Transverse colon (tissue), 4 donors: ENCODE measurements at regions not wholly inside any gene's neighbourhood (a gene's known extent, or its start where the extent isn't known, plus 50 kb on each side); places are given as distances from the start of the nearest gene placed in this dataset.

Experiments used
- DNase-seq: peaks from one replicate; pipeline ENCODE4 v3.0.0-alpha.2; 2019
- H3K27ac ChIP-seq, 4 donors: fragments of 200-600 bp; sonication (generic); 2 replicates each; pipeline ENCODE4 v1.5.1; 2016 to 2018; ENCODE audit warnings: inconsistent platforms in 4 of 4
- H3K27me3 ChIP-seq: fragments of 200-600 bp; sonication (generic); 2 replicates; pipeline ENCODE4 v1.5.1; 2017; ENCODE audit warnings: inconsistent platforms
- H3K36me3 ChIP-seq, 4 donors: fragments of 200-600 bp; sonication (generic); 2 replicates each; pipeline ENCODE4 v1.5.1; 2017 to 2019; ENCODE audit warnings: inconsistent platforms in 4 of 4
- H3K4me1 ChIP-seq, 4 donors: fragments of 200-600 bp; sonication (generic); 2 replicates each; pipeline ENCODE4 v1.5.1; 2017 to 2020; ENCODE audit warnings: inconsistent platforms in 4 of 4
- H3K4me3 ChIP-seq, 4 donors: fragments of 200-600 bp; sonication (generic); 1 replicate in 1 of 4; 2 replicates in 3 of 4; pipeline versions ENCODE4 v1.5.1 to v1.6.1; 2017 to 2019; ENCODE audit warnings: inconsistent platforms in 4 of 4
- H3K9me3 ChIP-seq, 2 donors: fragments of 200-600 bp; sonication (generic); 2 replicates each; pipeline ENCODE4 v1.5.1; 2017 to 2019; ENCODE audit warnings: inconsistent platforms in 2 of 2
- CTCF ChIP-seq, 5 experiments: fragments of 200-600 bp in 3 of 5; fragments of 450-650 bp in 2 of 5; sonication (generic) in 3 of 5; IDR thresholded peaks; 1 replicate in 2 of 5; 2 replicates in 3 of 5; pipeline ENCODE4 v1.5.1; 2016 to 2017; ENCODE audit warnings: antibody characterized with exemption in 5 of 5, inconsistent platforms in 3 of 5, mild to moderate bottlenecking in 2 of 5, moderate library complexity in 1 of 5
- EP300 ChIP-seq: sonication (generic); formaldehyde crosslinking; IDR thresholded peaks from one replicate; pipeline ENCODE4 v1.6.1; 2017; ENCODE audit warnings: antibody characterized with exemption, low read depth
- POLR2A ChIP-seq: fragments of 450-650 bp; IDR thresholded peaks from one replicate; pipeline ENCODE4 v1.6.1; 2016; ENCODE audit warnings: antibody characterized with exemption, mild to moderate bottlenecking, moderate library complexity
- POLR2AphosphoS5 ChIP-seq, 3 donors: sonication (generic); formaldehyde crosslinking; IDR thresholded peaks; one replicate each; pipeline ENCODE4 v1.6.1; 2016; ENCODE audit warnings: antibody characterized with exemption in 3 of 3
- WGBS, 2 donors: methylation state at CpG; one replicate each; pipeline ENCODE4 v1.1.5; 2018; ENCODE audit warnings: low coverage in 1 of 2; 5-methylcytosine and 5-hydroxymethylcytosine counted together
- in situ Hi-C, 4 donors: fragments of 200-750 bp; cut with MboI; loops; one replicate each; pipeline versions ENCODE4 v1.15.0 to v1.15.1; 2017; ENCODE audit warnings: low sequenced_read_pairs in 3 of 4, low pct_ligation_motif_present in 1 of 4, low pct_unique_long_range_greater_than_20kb in 1 of 4
- intact Hi-C: fragments of 100-400 bp; cut with DNase I; formaldehyde crosslinking; loops from one replicate; pipeline ENCODE4 v1.15.1; 2023; ENCODE audit warnings: low total_unique reads

DNA sequence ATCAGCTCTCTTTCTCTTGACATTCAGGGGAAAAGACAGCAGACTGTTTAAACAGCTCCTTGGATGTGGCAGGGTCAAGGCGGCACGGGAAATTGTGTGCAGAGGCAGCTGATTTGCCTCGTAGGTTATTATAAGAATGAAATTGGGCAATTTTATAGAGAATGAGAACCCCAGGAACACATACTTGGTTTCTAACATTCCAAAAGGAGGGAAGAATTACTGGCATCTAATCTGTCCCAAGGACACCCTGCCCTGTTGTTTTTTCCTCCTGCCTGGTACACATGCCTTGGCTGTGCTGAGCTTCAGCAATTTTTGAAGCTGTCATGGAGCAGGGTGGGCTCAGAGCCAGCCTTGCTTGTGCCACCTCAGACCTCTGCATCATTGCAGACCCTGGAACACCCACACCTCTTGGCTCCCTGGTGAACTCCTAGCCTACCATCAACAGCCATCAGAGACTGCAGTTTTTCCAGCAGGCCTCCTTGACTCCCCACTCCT, 143.6 kb downstream of the BOD1 start:
- Histone ChIP-seq H3K36me3 (no peaks in the 10 kb centered on the region), H3K27me3 (no peaks in the 10 kb centered on the region), H3K4me3 (no peak overlapping the region), H3K27ac (peak overlapping the region; percentile 55 to 81 (median 71)), H3K9me3 (no peaks in the 10 kb centered on the region), H3K4me1 (peaks cover 6 to 17% (median 10%) of the 10 kb centered on the region in 4 donors)
- intact Hi-C loops, result no loop called here
- DNase-seq, result no peak
- TF ChIP-seq POLR2A (no peak), CTCF (IDR thresholded peaks at IDR 0.05) (no peak), POLR2AphosphoS5 (IDR thresholded peaks at IDR 0.05) (no peak), EP300 (no peak)
- 66 to 81% methylated on average over 3 of the region's 3 CpGs for WGBS, 2 donors
- in situ Hi-C loops, result no loop called here

GRCh38 chr5:173472164-173472563, 143.9 kb upstream of the STC2 start:
- 45 to 53% methylated on average over 2 to 3 of the region's 3 CpGs for WGBS, 2 donors
- no peak overlapping the region for H3K4me3 ChIP-seq
- intact Hi-C loops, result no loop called here
- in situ Hi-C loops, result no loop called here
- peak; percentile 26 for DNase-seq
- no peak for TF ChIP-seq EP300
- no peak for TF ChIP-seq CTCF (IDR thresholded peaks at IDR 0.05)
- peak; percentile 60 to 75 (median 72) for TF ChIP-seq POLR2AphosphoS5 (IDR thresholded peaks at IDR 0.05)
- TF ChIP-seq POLR2A, result no peak
- H3K9me3 ChIP-seq, result no peaks in the 10 kb centered on the region
- no peaks in the 10 kb centered on the region for H3K36me3 ChIP-seq
- H3K4me1 ChIP-seq, result peaks cover 6 to 17% (median 8%) of the 10 kb centered on the region in 4 donors
- H3K27ac ChIP-seq, result peak overlapping the region; percentile 55 to 81 (median 71)
- no peaks in the 10 kb centered on the region for H3K27me3 ChIP-seq

DNA sequence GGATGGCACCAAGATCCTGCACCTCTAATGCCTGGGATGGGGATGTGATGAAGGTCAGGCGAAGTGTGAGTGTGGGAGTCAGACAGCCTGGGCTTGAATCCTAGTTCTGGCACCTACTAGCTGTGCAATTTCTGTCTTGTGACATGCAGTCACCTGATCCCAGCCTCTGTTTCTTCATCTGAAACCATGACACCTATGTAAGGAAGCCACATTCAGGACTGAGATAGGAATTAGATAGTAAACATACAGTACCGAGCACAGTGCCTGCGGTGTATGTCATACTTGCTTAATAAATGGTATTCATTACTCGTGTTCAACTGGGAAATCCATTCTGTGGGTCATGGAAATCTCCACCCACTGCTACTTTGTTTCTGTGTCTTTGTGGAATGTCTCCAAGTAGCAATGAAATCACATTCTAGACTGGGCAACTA, 140.6 kb upstream of the STC2 start:
- H3K36me3 ChIP-seq, result no peaks in the 10 kb centered on the region
- no peaks in the 10 kb centered on the region for H3K9me3 ChIP-seq
- no peak overlapping the region for H3K27ac ChIP-seq
- no peaks in the 10 kb centered on the region for H3K27me3 ChIP-seq
- TF ChIP-seq POLR2A (no peak), CTCF (IDR thresholded peaks at IDR 0.05) (no peak), EP300 (no peak), POLR2AphosphoS5 (IDR thresholded peaks at IDR 0.05) (no peak)
- in situ Hi-C loops, result no loop called here
- H3K4me1 ChIP-seq, result peaks cover 6 to 17% (median 8%) of the 10 kb centered on the region in 4 donors
- no peak overlapping the region for H3K4me3 ChIP-seq
- no peak for DNase-seq
- WGBS, 2 donors, result 50 to 89% methylated on average over 3 to 4 of the region's 4 CpGs
- intact Hi-C loops, result no loop called here

DNA sequence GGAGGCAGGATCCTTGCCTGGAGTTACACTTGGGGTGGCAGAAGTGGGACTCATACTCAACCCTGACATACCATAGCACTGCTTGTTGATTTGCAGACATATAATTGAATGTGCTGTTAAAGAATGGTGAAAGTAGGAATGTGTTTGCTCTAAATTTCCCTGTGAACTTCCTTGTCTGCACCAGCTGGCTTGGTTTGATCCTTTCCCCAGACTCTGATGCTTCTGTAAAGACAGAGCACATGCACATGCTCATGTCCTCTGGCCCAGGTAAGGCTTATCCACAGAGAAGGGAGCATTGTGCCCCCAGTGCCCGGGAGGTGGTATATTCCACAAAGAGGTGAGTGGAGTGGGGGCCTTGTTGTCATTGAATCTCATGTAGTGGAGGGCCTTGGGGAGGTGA, 138.0 kb upstream of the STC2 start:
- no peaks in the 10 kb centered on the region for H3K4me1 ChIP-seq
- DNase-seq, result no peak
- no peak overlapping the region for H3K4me3 ChIP-seq
- intact Hi-C loops, result no loop called here
- H3K27me3 ChIP-seq, result no peaks in the 10 kb centered on the region
- in situ Hi-C loops, result no loop called here
- H3K9me3 ChIP-seq, result no peaks in the 10 kb centered on the region
- TF ChIP-seq POLR2A, result no peak
- no peak for TF ChIP-seq CTCF (IDR thresholded peaks at IDR 0.05)
- no peak for TF ChIP-seq POLR2AphosphoS5 (IDR thresholded peaks at IDR 0.05)
- WGBS, 2 donors, result 89% methylated on average over 1 of the region's 1 CpG; no CpG with 5 or more reads in 1 of the 2 donors
- H3K36me3 ChIP-seq, result no peaks in the 10 kb centered on the region
- no peak overlapping the region for H3K27ac ChIP-seq
